ENCODE measurements at regions not wholly inside any gene's neighbourhood (a gene's known extent, or its start where the extent isn't known, plus 50 kb on each side); places are given as distances from the start of the nearest gene placed in this dataset.

DNA sequence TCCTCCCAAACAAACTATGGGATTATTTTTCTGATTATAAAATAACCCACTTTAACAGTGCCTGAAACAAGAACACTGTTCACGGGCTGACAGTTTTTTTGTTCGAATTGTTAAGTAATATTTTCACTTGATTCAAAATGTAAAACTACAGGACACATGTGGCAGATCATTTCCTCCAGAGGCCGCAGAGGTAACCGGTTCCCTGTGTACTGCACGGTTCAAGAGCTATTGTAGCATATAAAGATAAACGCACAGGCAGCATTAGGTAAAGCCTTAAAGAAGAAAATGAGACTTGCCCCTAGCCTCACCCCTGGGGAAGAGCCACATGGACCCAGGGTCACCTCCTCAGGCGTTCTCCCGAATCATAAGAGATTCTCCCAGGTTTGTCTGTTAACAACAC lies 181.3 kb upstream of the AFDN start:
- TF ChIP-seq, protein P1, sequence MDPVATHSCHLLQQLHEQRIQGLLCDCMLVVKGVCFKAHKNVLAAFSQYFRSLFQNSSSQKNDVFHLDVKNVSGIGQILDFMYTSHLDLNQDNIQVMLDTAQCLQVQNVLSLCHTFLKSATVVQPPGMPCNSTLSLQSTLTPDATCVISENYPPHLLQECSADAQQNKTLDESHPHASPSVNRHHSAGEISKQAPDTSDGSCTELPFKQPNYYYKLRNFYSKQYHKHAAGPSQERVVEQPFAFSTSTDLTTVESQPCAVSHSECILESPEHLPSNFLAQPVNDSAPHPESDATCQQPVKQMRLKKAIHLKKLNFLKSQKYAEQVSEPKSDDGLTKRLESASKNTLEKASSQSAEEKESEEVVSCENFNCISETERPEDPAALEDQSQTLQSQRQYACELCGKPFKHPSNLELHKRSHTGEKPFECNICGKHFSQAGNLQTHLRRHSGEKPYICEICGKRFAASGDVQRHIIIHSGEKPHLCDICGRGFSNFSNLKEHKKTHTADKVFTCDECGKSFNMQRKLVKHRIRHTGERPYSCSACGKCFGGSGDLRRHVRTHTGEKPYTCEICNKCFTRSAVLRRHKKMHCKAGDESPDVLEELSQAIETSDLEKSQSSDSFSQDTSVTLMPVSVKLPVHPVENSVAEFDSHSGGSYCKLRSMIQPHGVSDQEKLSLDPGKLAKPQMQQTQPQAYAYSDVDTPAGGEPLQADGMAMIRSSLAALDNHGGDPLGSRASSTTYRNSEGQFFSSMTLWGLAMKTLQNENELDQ (tag by site-specific recombination; IDR thresholded peaks at IDR 0.05; ENCODE audit: low read depth) = no peak
- TF ChIP-seq, protein P2, sequence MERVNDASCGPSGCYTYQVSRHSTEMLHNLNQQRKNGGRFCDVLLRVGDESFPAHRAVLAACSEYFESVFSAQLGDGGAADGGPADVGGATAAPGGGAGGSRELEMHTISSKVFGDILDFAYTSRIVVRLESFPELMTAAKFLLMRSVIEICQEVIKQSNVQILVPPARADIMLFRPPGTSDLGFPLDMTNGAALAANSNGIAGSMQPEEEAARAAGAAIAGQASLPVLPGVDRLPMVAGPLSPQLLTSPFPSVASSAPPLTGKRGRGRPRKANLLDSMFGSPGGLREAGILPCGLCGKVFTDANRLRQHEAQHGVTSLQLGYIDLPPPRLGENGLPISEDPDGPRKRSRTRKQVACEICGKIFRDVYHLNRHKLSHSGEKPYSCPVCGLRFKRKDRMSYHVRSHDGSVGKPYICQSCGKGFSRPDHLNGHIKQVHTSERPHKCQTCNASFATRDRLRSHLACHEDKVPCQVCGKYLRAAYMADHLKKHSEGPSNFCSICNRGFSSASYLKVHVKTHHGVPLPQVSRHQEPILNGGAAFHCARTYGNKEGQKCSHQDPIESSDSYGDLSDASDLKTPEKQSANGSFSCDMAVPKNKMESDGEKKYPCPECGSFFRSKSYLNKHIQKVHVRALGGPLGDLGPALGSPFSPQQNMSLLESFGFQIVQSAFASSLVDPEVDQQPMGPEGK (tag by site-specific recombination; IDR thresholded peaks at IDR 0.05) = no peak
- no peak for TF ChIP-seq ZNF169 (tag by site-specific recombination; IDR thresholded peaks at IDR 0.05)
- TF ChIP-seq, protein P3, sequence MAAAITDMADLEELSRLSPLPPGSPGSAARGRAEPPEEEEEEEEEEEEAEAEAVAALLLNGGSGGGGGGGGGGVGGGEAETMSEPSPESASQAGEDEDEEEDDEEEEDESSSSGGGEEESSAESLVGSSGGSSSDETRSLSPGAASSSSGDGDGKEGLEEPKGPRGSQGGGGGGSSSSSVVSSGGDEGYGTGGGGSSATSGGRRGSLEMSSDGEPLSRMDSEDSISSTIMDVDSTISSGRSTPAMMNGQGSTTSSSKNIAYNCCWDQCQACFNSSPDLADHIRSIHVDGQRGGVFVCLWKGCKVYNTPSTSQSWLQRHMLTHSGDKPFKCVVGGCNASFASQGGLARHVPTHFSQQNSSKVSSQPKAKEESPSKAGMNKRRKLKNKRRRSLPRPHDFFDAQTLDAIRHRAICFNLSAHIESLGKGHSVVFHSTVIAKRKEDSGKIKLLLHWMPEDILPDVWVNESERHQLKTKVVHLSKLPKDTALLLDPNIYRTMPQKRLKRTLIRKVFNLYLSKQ (tag by site-specific recombination; IDR thresholded peaks at IDR 0.05; ENCODE audit: borderline replicate concordance) = no peak
- TF ChIP-seq, protein P4, sequence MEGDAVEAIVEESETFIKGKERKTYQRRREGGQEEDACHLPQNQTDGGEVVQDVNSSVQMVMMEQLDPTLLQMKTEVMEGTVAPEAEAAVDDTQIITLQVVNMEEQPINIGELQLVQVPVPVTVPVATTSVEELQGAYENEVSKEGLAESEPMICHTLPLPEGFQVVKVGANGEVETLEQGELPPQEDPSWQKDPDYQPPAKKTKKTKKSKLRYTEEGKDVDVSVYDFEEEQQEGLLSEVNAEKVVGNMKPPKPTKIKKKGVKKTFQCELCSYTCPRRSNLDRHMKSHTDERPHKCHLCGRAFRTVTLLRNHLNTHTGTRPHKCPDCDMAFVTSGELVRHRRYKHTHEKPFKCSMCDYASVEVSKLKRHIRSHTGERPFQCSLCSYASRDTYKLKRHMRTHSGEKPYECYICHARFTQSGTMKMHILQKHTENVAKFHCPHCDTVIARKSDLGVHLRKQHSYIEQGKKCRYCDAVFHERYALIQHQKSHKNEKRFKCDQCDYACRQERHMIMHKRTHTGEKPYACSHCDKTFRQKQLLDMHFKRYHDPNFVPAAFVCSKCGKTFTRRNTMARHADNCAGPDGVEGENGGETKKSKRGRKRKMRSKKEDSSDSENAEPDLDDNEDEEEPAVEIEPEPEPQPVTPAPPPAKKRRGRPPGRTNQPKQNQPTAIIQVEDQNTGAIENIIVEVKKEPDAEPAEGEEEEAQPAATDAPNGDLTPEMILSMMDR (tag by site-specific recombination; IDR thresholded peaks at IDR 0.05) = no peak
- no peak for TF ChIP-seq ZFP3 (tag by site-specific recombination; IDR thresholded peaks at IDR 0.05; ENCODE audit: low read depth)
- TF ChIP-seq YY1 (tag by site-specific recombination; IDR thresholded peaks at IDR 0.05) = no peak
- TF ChIP-seq, protein P5, sequence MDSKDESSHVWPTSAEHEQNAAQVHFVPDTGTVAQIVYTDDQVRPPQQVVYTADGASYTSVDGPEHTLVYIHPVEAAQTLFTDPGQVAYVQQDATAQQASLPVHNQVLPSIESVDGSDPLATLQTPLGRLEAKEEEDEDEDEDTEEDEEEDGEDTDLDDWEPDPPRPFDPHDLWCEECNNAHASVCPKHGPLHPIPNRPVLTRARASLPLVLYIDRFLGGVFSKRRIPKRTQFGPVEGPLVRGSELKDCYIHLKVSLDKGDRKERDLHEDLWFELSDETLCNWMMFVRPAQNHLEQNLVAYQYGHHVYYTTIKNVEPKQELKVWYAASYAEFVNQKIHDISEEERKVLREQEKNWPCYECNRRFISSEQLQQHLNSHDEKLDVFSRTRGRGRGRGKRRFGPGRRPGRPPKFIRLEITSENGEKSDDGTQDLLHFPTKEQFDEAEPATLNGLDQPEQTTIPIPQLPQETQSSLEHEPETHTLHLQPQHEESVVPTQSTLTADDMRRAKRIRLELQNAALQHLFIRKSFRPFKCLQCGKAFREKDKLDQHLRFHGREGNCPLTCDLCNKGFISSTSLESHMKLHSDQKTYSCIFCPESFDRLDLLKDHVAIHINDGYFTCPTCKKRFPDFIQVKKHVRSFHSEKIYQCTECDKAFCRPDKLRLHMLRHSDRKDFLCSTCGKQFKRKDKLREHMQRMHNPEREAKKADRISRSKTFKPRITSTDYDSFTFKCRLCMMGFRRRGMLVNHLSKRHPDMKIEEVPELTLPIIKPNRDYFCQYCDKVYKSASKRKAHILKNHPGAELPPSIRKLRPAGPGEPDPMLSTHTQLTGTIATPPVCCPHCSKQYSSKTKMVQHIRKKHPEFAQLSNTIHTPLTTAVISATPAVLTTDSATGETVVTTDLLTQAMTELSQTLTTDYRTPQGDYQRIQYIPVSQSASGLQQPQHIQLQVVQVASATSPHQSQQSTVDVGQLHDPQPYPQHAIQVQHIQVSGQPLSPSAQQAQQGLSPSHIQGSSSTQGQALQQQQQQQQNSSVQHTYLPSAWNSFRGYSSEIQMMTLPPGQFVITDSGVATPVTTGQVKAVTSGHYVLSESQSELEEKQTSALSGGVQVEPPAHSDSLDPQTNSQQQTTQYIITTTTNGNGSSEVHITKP (tag by site-specific recombination; IDR thresholded peaks at IDR 0.05) = no peak
- TF ChIP-seq ZNF426 (tag by site-specific recombination; IDR thresholded peaks at IDR 0.05) = no peak
- TF ChIP-seq ZNF10 (tag by site-specific recombination; IDR thresholded peaks at IDR 0.05) = no peak
- no peak for TF ChIP-seq ZBTB20 (tag by site-specific recombination; IDR thresholded peaks at IDR 0.05)
- TF ChIP-seq ZNF121 (tag by site-specific recombination; IDR thresholded peaks at IDR 0.05) = no peak
- TF ChIP-seq ZNF670 (tag by site-specific recombination; IDR thresholded peaks at IDR 0.05; ENCODE audit: low read depth) = no peak
- no peak for TF ChIP-seq ZNF274 (IDR thresholded peaks at IDR 0.05; ENCODE audit: low read length)
- TF ChIP-seq ZNF274 (tag by site-specific recombination; IDR thresholded peaks at IDR 0.05; ENCODE audit: borderline replicate concordance) = no peak
